IPS-18c (cell line): ENCODE measurements at regions not wholly inside any gene's neighbourhood (a gene's known extent, or its start where the extent isn't known, plus 50 kb on each side); places are given as distances from the start of the nearest gene placed in this dataset.

ENCODE experiments used
- H3K4me3 ChIP-seq: 2 replicates; pipeline ENCODE4 v1.7.0; 2013; ENCODE audit warnings: low read depth, mild to moderate bottlenecking, low read length, moderate library complexity; ENCODE audit not compliant: insufficient read depth
- H3K9me3 ChIP-seq: one replicate; pipeline ENCODE4 v1.6.1; 2013; ENCODE audit warnings: mild to moderate bottlenecking, low read length, moderate library complexity; ENCODE audit not compliant: control insufficient read depth, insufficient read depth

GRCh38 chr19:30297969-30298368 is 74.2 kb upstream of the ZNF536 start:
- no peak overlapping the region for H3K4me3 ChIP-seq
- H3K9me3 ChIP-seq: no peaks in the 10 kb centered on the region

GRCh38 chr19:30303131-30303654 is 69.0 kb upstream of the ZNF536 start:
- Histone ChIP-seq H3K4me3 (no peak overlapping the region), H3K9me3 (no peaks in the 10 kb centered on the region)

- Histone ChIP-seq H3K4me3 (no peak overlapping the region), H3K9me3 (no peaks in the 10 kb centered on the region)
Observed at GRCh38 chr19:30304540-30304939, 67.6 kb upstream of the ZNF536 start.

GRCh38 chr19:30305346-30306060 is 66.7 kb upstream of the ZNF536 start:
- Histone ChIP-seq H3K9me3 (no peaks in the 10 kb centered on the region), H3K4me3 (no peak overlapping the region)

GRCh38 chr19:30307191-30307974 is 64.8 kb upstream of the ZNF536 start:
- no peak overlapping the region for H3K4me3 ChIP-seq
- H3K9me3 ChIP-seq: no peaks in the 10 kb centered on the region

GRCh38 chr19:30309176-30309575 is 63.0 kb upstream of the ZNF536 start:
- H3K4me3 ChIP-seq: no peak overlapping the region
- H3K9me3 ChIP-seq: no peaks in the 10 kb centered on the region

- H3K4me3 ChIP-seq: no peak overlapping the region
- no peaks in the 10 kb centered on the region for H3K9me3 ChIP-seq
Observed at GRCh38 chr19:30309905-30310601, 62.1 kb upstream of the ZNF536 start.

GRCh38 chr19:30310602-30311263 is 61.5 kb upstream of the ZNF536 start:
- Histone ChIP-seq H3K4me3 (no peak overlapping the region), H3K9me3 (no peaks in the 10 kb centered on the region)

- H3K4me3 ChIP-seq: no peak overlapping the region
- H3K9me3 ChIP-seq: no peaks in the 10 kb centered on the region
Observed at GRCh38 chr19:30311911-30312310, 60.3 kb upstream of the ZNF536 start.

GRCh38 chr19:30312582-30313352 is 59.4 kb upstream of the ZNF536 start:
- H3K9me3 ChIP-seq: no peaks in the 10 kb centered on the region
- H3K4me3 ChIP-seq: no peak overlapping the region

- Histone ChIP-seq H3K4me3 (no peak overlapping the region), H3K9me3 (no peaks in the 10 kb centered on the region)
Observed at GRCh38 chr19:30313353-30313750, 58.8 kb upstream of the ZNF536 start.

- Histone ChIP-seq H3K4me3 (no peak overlapping the region), H3K9me3 (no peaks in the 10 kb centered on the region)
Observed at GRCh38 chr19:30314056-30314804, 58.0 kb upstream of the ZNF536 start.

- no peak overlapping the region for H3K4me3 ChIP-seq
- no peaks in the 10 kb centered on the region for H3K9me3 ChIP-seq
Observed at GRCh38 chr19:30314805-30315155, 57.4 kb upstream of the ZNF536 start.

- H3K4me3 ChIP-seq: no peak overlapping the region
- no peaks in the 10 kb centered on the region for H3K9me3 ChIP-seq
Observed at GRCh38 chr19:30315159-30315558, 57.0 kb upstream of the ZNF536 start.

GRCh38 chr19:30316000-30316491 is 56.1 kb upstream of the ZNF536 start:
- no peaks in the 10 kb centered on the region for H3K9me3 ChIP-seq

GRCh38 chr19:30316560-30317106 is 55.6 kb upstream of the ZNF536 start:
- Histone ChIP-seq H3K4me3 (no peak overlapping the region), H3K9me3 (no peaks in the 10 kb centered on the region)

More at GRCh38 chr19:30316000-30316491, 56.1 kb upstream of the ZNF536 start:
- no peak overlapping the region for H3K4me3 ChIP-seq
